Epithelial cell of esophagus (primary cell): ENCODE measurements at regions not wholly inside any gene's neighbourhood (a gene's known extent, or its start where the extent isn't known, plus 50 kb on each side); places are given as distances from the start of the nearest gene placed in this dataset.

Experiments
- DNase-seq: peaks from one replicate; pipeline ENCODE4 v3.0.0; 2010; ENCODE audit warnings: low read depth
- H3K4me3 ChIP-seq: 2 replicates; pipeline ENCODE4 v1.5.1; 2011; ENCODE audit warnings: mild to moderate bottlenecking, low read length, control low read depth
- CTCF ChIP-seq: IDR thresholded peaks from 2 replicates; pipeline ENCODE4 v1.5.1; 2011; ENCODE audit warnings: low read depth, mild to moderate bottlenecking, low read length, control low read depth, inconsistent platforms; ENCODE audit not compliant: insufficient read depth; ENCODE audit errors: missing control alignments

- DNase-seq = no peak
- no peak overlapping the region for H3K4me3 ChIP-seq
- TF ChIP-seq CTCF = no peak
These were observed 112.9 kb upstream of the ARHGEF3 start for GRCh38 chr3:56914646-56915045.

GRCh38 chr3:56911363-56911762 lies 109.6 kb upstream of the ARHGEF3 start:
- DNase-seq = no peak
- TF ChIP-seq CTCF = no peak
- no peak overlapping the region for H3K4me3 ChIP-seq

- no peak for TF ChIP-seq CTCF
- no peak overlapping the region for H3K4me3 ChIP-seq
- no peak for DNase-seq
These were observed 107.6 kb upstream of the ARHGEF3 start for GRCh38 chr3:56909349-56909748.

GRCh38 chr3:56908004-56908403 lies 106.3 kb upstream of the ARHGEF3 start:
- H3K4me3 ChIP-seq = no peak overlapping the region
- TF ChIP-seq CTCF = no peak
- DNase-seq = no peak

GRCh38 chr3:56904552-56905215 lies 102.9 kb upstream of the ARHGEF3 start:
- TF ChIP-seq CTCF = no peak
- no peak for DNase-seq
- no peak overlapping the region for H3K4me3 ChIP-seq

- DNase-seq = no peak
- no peak overlapping the region for H3K4me3 ChIP-seq
- no peak for TF ChIP-seq CTCF
These were observed 101.6 kb upstream of the ARHGEF3 start for GRCh38 chr3:56903231-56903782.
